ENCODE measurements at regions not wholly inside any gene's neighbourhood (a gene's known extent, or its start where the extent isn't known, plus 50 kb on each side); places are given as distances from the start of the nearest gene placed in this dataset.

DNA sequence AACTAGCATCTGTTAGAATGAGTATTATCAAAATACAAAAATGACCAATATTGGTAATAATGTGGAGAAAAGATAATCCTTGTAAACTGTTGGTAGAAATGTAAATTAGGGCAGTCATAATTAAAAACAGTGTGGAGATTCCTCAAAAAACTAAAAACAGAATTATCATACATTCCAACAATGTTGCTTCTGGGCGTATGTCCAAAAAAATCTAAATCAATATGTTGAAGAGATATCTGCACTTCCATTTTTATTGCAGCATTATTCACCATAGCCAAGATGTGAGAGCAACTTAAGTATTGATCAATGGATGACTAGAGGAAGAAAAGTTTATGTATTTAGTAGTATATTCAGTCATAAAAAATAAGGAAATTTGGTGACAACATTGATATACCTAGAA is 59.8 kb upstream of the OR9G4 start:
- ATAC-seq: no peak
- TF ChIP-seq ZFP3 (CRISPR knock-in tag; IDR thresholded peaks at IDR 0.05) (no peak), BACH2 (CRISPR knock-in tag; IDR thresholded peaks at IDR 0.05; ENCODE audit: borderline replicate concordance) (no peak), PPARA (CRISPR knock-in tag; IDR thresholded peaks at IDR 0.05; ENCODE audit: borderline replicate concordance) (no peak), ISL1 (CRISPR knock-in tag; IDR thresholded peaks at IDR 0.05) (no peak), SNAI2 (CRISPR knock-in tag; IDR thresholded peaks at IDR 0.05) (no peak), ZNF8 (CRISPR knock-in tag; IDR thresholded peaks at IDR 0.05) (no peak), GLIS3 (CRISPR knock-in tag; IDR thresholded peaks at IDR 0.05) (no peak), PATZ1 (CRISPR knock-in tag; IDR thresholded peaks at IDR 0.05; ENCODE audit: borderline replicate concordance) (no peak), OSR1 (CRISPR knock-in tag; IDR thresholded peaks at IDR 0.05) (no peak), TCF4 (CRISPR knock-in tag; IDR thresholded peaks at IDR 0.05; ENCODE audit: borderline replicate concordance) (no peak), ZC3H10 (CRISPR knock-in tag; IDR thresholded peaks at IDR 0.05) (no peak), TOX (CRISPR knock-in tag; IDR thresholded peaks at IDR 0.05; ENCODE audit: borderline replicate concordance) (no peak)
- TF ChIP-seq, protein P1, sequence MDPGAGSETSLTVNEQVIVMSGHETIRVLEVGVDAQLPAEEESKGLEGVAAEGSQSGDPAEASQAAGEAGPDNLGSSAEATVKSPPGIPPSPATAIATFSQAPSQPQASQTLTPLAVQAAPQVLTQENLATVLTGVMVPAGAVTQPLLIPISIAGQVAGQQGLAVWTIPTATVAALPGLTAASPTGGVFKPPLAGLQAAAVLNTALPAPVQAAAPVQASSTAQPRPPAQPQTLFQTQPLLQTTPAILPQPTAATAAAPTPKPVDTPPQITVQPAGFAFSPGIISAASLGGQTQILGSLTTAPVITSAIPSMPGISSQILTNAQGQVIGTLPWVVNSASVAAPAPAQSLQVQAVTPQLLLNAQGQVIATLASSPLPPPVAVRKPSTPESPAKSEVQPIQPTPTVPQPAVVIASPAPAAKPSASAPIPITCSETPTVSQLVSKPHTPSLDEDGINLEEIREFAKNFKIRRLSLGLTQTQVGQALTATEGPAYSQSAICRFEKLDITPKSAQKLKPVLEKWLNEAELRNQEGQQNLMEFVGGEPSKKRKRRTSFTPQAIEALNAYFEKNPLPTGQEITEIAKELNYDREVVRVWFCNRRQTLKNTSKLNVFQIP (CRISPR knock-in tag; IDR thresholded peaks at IDR 0.05; ENCODE audit: borderline replicate concordance, low read depth): no peak
- TF ChIP-seq, protein P2, sequence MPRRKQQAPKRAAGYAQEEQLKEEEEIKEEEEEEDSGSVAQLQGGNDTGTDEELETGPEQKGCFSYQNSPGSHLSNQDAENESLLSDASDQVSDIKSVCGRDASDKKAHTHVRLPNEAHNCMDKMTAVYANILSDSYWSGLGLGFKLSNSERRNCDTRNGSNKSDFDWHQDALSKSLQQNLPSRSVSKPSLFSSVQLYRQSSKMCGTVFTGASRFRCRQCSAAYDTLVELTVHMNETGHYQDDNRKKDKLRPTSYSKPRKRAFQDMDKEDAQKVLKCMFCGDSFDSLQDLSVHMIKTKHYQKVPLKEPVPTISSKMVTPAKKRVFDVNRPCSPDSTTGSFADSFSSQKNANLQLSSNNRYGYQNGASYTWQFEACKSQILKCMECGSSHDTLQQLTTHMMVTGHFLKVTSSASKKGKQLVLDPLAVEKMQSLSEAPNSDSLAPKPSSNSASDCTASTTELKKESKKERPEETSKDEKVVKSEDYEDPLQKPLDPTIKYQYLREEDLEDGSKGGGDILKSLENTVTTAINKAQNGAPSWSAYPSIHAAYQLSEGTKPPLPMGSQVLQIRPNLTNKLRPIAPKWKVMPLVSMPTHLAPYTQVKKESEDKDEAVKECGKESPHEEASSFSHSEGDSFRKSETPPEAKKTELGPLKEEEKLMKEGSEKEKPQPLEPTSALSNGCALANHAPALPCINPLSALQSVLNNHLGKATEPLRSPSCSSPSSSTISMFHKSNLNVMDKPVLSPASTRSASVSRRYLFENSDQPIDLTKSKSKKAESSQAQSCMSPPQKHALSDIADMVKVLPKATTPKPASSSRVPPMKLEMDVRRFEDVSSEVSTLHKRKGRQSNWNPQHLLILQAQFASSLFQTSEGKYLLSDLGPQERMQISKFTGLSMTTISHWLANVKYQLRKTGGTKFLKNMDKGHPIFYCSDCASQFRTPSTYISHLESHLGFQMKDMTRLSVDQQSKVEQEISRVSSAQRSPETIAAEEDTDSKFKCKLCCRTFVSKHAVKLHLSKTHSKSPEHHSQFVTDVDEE (CRISPR knock-in tag; IDR thresholded peaks at IDR 0.05): no peak
- TF ChIP-seq, protein P3, sequence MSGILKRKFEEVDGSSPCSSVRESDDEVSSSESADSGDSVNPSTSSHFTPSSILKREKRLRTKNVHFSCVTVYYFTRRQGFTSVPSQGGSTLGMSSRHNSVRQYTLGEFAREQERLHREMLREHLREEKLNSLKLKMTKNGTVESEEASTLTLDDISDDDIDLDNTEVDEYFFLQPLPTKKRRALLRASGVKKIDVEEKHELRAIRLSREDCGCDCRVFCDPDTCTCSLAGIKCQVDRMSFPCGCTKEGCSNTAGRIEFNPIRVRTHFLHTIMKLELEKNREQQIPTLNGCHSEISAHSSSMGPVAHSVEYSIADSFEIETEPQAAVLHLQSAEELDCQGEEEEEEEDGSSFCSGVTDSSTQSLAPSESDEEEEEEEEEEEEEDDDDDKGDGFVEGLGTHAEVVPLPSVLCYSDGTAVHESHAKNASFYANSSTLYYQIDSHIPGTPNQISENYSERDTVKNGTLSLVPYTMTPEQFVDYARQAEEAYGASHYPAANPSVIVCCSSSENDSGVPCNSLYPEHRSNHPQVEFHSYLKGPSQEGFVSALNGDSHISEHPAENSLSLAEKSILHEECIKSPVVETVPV (CRISPR knock-in tag; IDR thresholded peaks at IDR 0.05): no peak
- TF ChIP-seq, protein P4, sequence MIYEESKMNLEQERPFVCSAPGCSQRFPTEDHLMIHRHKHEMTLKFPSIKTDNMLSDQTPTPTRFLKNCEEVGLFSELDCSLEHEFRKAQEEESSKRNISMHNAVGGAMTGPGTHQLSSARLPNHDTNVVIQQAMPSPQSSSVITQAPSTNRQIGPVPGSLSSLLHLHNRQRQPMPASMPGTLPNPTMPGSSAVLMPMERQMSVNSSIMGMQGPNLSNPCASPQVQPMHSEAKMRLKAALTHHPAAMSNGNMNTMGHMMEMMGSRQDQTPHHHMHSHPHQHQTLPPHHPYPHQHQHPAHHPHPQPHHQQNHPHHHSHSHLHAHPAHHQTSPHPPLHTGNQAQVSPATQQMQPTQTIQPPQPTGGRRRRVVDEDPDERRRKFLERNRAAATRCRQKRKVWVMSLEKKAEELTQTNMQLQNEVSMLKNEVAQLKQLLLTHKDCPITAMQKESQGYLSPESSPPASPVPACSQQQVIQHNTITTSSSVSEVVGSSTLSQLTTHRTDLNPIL (CRISPR knock-in tag; IDR thresholded peaks at IDR 0.05; ENCODE audit: low read depth): no peak

GRCh38 chr11:56799691-56800210 is 51.3 kb upstream of the OR9G4 start:
- no peak for ATAC-seq
- TF ChIP-seq ESRRG (CRISPR knock-in tag; IDR thresholded peaks at IDR 0.05) (no peak), GLIS3 (CRISPR knock-in tag; IDR thresholded peaks at IDR 0.05) (no peak), CSDC2 (CRISPR knock-in tag; IDR thresholded peaks at IDR 0.05) (no peak), ZFP30 (CRISPR knock-in tag; IDR thresholded peaks at IDR 0.05) (no peak), PATZ1 (CRISPR knock-in tag; IDR thresholded peaks at IDR 0.05; ENCODE audit: borderline replicate concordance) (no peak), BACH2 (CRISPR knock-in tag; IDR thresholded peaks at IDR 0.05; ENCODE audit: borderline replicate concordance) (no peak)
- TF ChIP-seq, protein P4 (CRISPR knock-in tag; IDR thresholded peaks at IDR 0.05; ENCODE audit: low read depth): no peak
- TF ChIP-seq, protein P3 (CRISPR knock-in tag; IDR thresholded peaks at IDR 0.05): no peak
- TF ChIP-seq, protein P2 (CRISPR knock-in tag; IDR thresholded peaks at IDR 0.05): no peak
- TF ChIP-seq, protein P1 (CRISPR knock-in tag; IDR thresholded peaks at IDR 0.05; ENCODE audit: borderline replicate concordance, low read depth): no peak
